ENCODE measurements at regions not wholly inside any gene's neighbourhood (a gene's known extent, or its start where the extent isn't known, plus 50 kb on each side); places are given as distances from the start of the nearest gene placed in this dataset.
"Not testable (repeated sequence)": the region's sequence is repeated elsewhere in the genome, so short reads cannot be mapped to it uniquely, and the experiment has no call there.

- Histone ChIP-seq H3K9me3 (ENCODE audit: control insufficient read depth, low read length) (peaks cover 11% of the 10 kb centered on the region), H3K4ac (ENCODE audit: low read depth in 1 of 2, low read length in 2 of 2) (no peak overlapping the region), H2BK5ac (ENCODE audit: low read depth, low read length, poor library complexity, severe bottlenecking) (no peak overlapping the region), H4K91ac (ENCODE audit: low read length) (no peak overlapping the region), H3K23ac (ENCODE audit: low read length in 2 of 2) (no peak overlapping the region), H3K4me2 (ENCODE audit: low read length, poor library complexity, severe bottlenecking) (no peak overlapping the region), H3K4me1 (ENCODE audit: control insufficient read depth, insufficient read depth, low read depth, low read length) (no peaks in the 10 kb centered on the region), H3K18ac (ENCODE audit: low read depth in 1 of 2, low read length in 2 of 2) (no peak overlapping the region), H2BK120ac (ENCODE audit: low read depth, low read length) (no peak overlapping the region), H2BK12ac (ENCODE audit: low read length in 2 of 2) (no peak overlapping the region), H3K9ac (ENCODE audit: low read length) (no peak overlapping the region), H3K36me3 (ENCODE audit: control insufficient read depth in 1 of 2, insufficient read depth in 2 of 2, low read depth in 1 of 2, low read length in 2 of 2) (no peaks in the 10 kb centered on the region), H4K8ac (ENCODE audit: low read length) (no peak overlapping the region), H2AFZ (ENCODE audit: low read depth, low read length) (no peak overlapping the region), H3K79me1 (replicated peaks; ENCODE audit: low read length, poor library complexity, severe bottlenecking) (no peaks in the 10 kb centered on the region), H3K27me3 (ENCODE audit: control insufficient read depth in 1 of 2, insufficient read depth in 1 of 2, low read length in 2 of 2) (no peaks in the 10 kb centered on the region), H2BK15ac (ENCODE audit: low read depth, poor library complexity, severe bottlenecking) (no peak overlapping the region), H2AK5ac (ENCODE audit: low read length, severe bottlenecking) (no peak overlapping the region), H3K4me3 (ENCODE audit: insufficient read depth in 1 of 2, low read depth in 1 of 2, low read length in 2 of 2) (no peak overlapping the region), H3K27ac (ENCODE audit: low read length, poor library complexity, severe bottlenecking) (no peak overlapping the region), H3K14ac (ENCODE audit: low read length in 2 of 2) (no peak overlapping the region)
- WGBS = 50% methylated on average over 1 of the region's 2 CpGs
- DNase-seq = no peak
Measured at GRCh38 chr1:199836430-199836829, 191.1 kb upstream of the NR5A2 start.

GRCh38 chr1:199837321-199837720 is 190.2 kb upstream of the NR5A2 start:
- Histone ChIP-seq H3K27me3 (ENCODE audit: control insufficient read depth in 1 of 2, insufficient read depth in 1 of 2, low read length in 2 of 2) (no peaks in the 10 kb centered on the region), H4K8ac (ENCODE audit: low read length) (no peak overlapping the region), H3K18ac (ENCODE audit: low read depth in 1 of 2, low read length in 2 of 2) (no peak overlapping the region), H3K9me3 (ENCODE audit: control insufficient read depth, low read length) (peaks cover 11% of the 10 kb centered on the region), H2BK15ac (ENCODE audit: low read depth, poor library complexity, severe bottlenecking) (no peak overlapping the region), H4K91ac (ENCODE audit: low read length) (no peak overlapping the region), H3K23ac (ENCODE audit: low read length in 2 of 2) (no peak overlapping the region), H2AFZ (ENCODE audit: low read depth, low read length) (no peak overlapping the region), H3K27ac (ENCODE audit: low read length, poor library complexity, severe bottlenecking) (no peak overlapping the region), H2BK120ac (ENCODE audit: low read depth, low read length) (no peak overlapping the region), H3K4me1 (ENCODE audit: control insufficient read depth, insufficient read depth, low read depth, low read length) (no peaks in the 10 kb centered on the region), H3K9ac (ENCODE audit: low read length) (no peak overlapping the region), H3K14ac (ENCODE audit: low read length in 2 of 2) (no peak overlapping the region), H3K4me2 (ENCODE audit: low read length, poor library complexity, severe bottlenecking) (no peak overlapping the region), H3K79me1 (replicated peaks; ENCODE audit: low read length, poor library complexity, severe bottlenecking) (no peaks in the 10 kb centered on the region), H2BK5ac (ENCODE audit: low read depth, low read length, poor library complexity, severe bottlenecking) (no peak overlapping the region), H3K36me3 (ENCODE audit: control insufficient read depth in 1 of 2, insufficient read depth in 2 of 2, low read depth in 1 of 2, low read length in 2 of 2) (no peaks in the 10 kb centered on the region), H2BK12ac (ENCODE audit: low read length in 2 of 2) (no peak overlapping the region), H3K4me3 (ENCODE audit: insufficient read depth in 1 of 2, low read depth in 1 of 2, low read length in 2 of 2) (no peak overlapping the region), H3K4ac (ENCODE audit: low read depth in 1 of 2, low read length in 2 of 2) (no peak overlapping the region), H2AK5ac (ENCODE audit: low read length, severe bottlenecking) (no peak overlapping the region)
- WGBS = 79% methylated on average over 1 of the region's 1 CpG
- DNase-seq = no peak

- not testable (repeated sequence) for H2BK12ac ChIP-seq (ENCODE audit: low read length in 2 of 2); H3K23ac ChIP-seq (ENCODE audit: low read length in 2 of 2); H2AK5ac ChIP-seq (ENCODE audit: low read length, severe bottlenecking); H3K9ac ChIP-seq (ENCODE audit: low read length); H3K4me1 ChIP-seq (ENCODE audit: control insufficient read depth, insufficient read depth, low read depth, low read length); H3K4ac ChIP-seq (ENCODE audit: low read depth in 1 of 2, low read length in 2 of 2); H3K4me3 ChIP-seq (ENCODE audit: insufficient read depth in 1 of 2, low read depth in 1 of 2, low read length in 2 of 2); DNase-seq; H2AFZ ChIP-seq (ENCODE audit: low read depth, low read length); H3K14ac ChIP-seq (ENCODE audit: low read length in 2 of 2); H2BK5ac ChIP-seq (ENCODE audit: low read depth, low read length, poor library complexity, severe bottlenecking); H3K27me3 ChIP-seq (ENCODE audit: control insufficient read depth in 1 of 2, insufficient read depth in 1 of 2, low read length in 2 of 2); H3K18ac ChIP-seq (ENCODE audit: low read depth in 1 of 2, low read length in 2 of 2); H4K91ac ChIP-seq (ENCODE audit: low read length); H4K8ac ChIP-seq (ENCODE audit: low read length); H3K4me2 ChIP-seq (ENCODE audit: low read length, poor library complexity, severe bottlenecking); H2BK15ac ChIP-seq (ENCODE audit: low read depth, poor library complexity, severe bottlenecking); H3K27ac ChIP-seq (ENCODE audit: low read length, poor library complexity, severe bottlenecking); H3K79me1 ChIP-seq (replicated peaks; ENCODE audit: low read length, poor library complexity, severe bottlenecking); H3K36me3 ChIP-seq (ENCODE audit: control insufficient read depth in 1 of 2, insufficient read depth in 2 of 2, low read depth in 1 of 2, low read length in 2 of 2); H2BK120ac ChIP-seq (ENCODE audit: low read depth, low read length)
- WGBS = 96% methylated on average over 3 of the region's 8 CpGs
- peaks cover 11% of the 10 kb centered on the region for H3K9me3 ChIP-seq (ENCODE audit: control insufficient read depth, low read length)
Measured at GRCh38 chr1:199839608-199840007, 187.9 kb upstream of the NR5A2 start.

- not testable (repeated sequence) for H3K4me1 ChIP-seq (ENCODE audit: control insufficient read depth, insufficient read depth, low read depth, low read length); H4K8ac ChIP-seq (ENCODE audit: low read length); H3K23ac ChIP-seq (ENCODE audit: low read length in 2 of 2); H3K4ac ChIP-seq (ENCODE audit: low read depth in 1 of 2, low read length in 2 of 2); H3K9me3 ChIP-seq (ENCODE audit: control insufficient read depth, low read length); H3K18ac ChIP-seq (ENCODE audit: low read depth in 1 of 2, low read length in 2 of 2); H3K14ac ChIP-seq (ENCODE audit: low read length in 2 of 2); H4K91ac ChIP-seq (ENCODE audit: low read length); H3K4me3 ChIP-seq (ENCODE audit: insufficient read depth in 1 of 2, low read depth in 1 of 2, low read length in 2 of 2); H3K79me1 ChIP-seq (replicated peaks; ENCODE audit: low read length, poor library complexity, severe bottlenecking); H3K9ac ChIP-seq (ENCODE audit: low read length); DNase-seq; H2BK5ac ChIP-seq (ENCODE audit: low read depth, low read length, poor library complexity, severe bottlenecking); H2AK5ac ChIP-seq (ENCODE audit: low read length, severe bottlenecking); H2AFZ ChIP-seq (ENCODE audit: low read depth, low read length); H2BK12ac ChIP-seq (ENCODE audit: low read length in 2 of 2); H3K36me3 ChIP-seq (ENCODE audit: control insufficient read depth in 1 of 2, insufficient read depth in 2 of 2, low read depth in 1 of 2, low read length in 2 of 2); H3K27ac ChIP-seq (ENCODE audit: low read length, poor library complexity, severe bottlenecking); H3K4me2 ChIP-seq (ENCODE audit: low read length, poor library complexity, severe bottlenecking); H2BK120ac ChIP-seq (ENCODE audit: low read depth, low read length); H3K27me3 ChIP-seq (ENCODE audit: control insufficient read depth in 1 of 2, insufficient read depth in 1 of 2, low read length in 2 of 2); H2BK15ac ChIP-seq (ENCODE audit: low read depth, poor library complexity, severe bottlenecking)
- 100% methylated on average over 2 of the region's 2 CpGs for WGBS
Measured at GRCh38 chr1:199843096-199843495, 184.4 kb upstream of the NR5A2 start.

All from mesenchymal stem cell (in vitro differentiated cells and primary cell).